H1 (cell line): ENCODE measurements at regions not wholly inside any gene's neighbourhood (a gene's known extent, or its start where the extent isn't known, plus 50 kb on each side); places are given as distances from the start of the nearest gene placed in this dataset.

Experiments used
- CTCF ChIA-PET: fragments of 300-600 bp; sonication (Branson Sonifier 250); formaldehyde crosslinking; loops from one replicate; lab custom pipeline; 2021; ENCODE audit not compliant: partially characterized antibody; lab: Charles Lee
- POLR2A ChIA-PET: fragments of 300-600 bp; sonication (Branson Sonifier 250); formaldehyde crosslinking; loops from one replicate; lab custom pipeline; 2021; ENCODE audit warnings: inconsistent platforms; ENCODE audit not compliant: partially characterized antibody; lab: Charles Lee
- DNase-seq, 2 experiments: peaks; one replicate each; pipeline versions ENCODE4 v3.0.0 to v3.0.0-alpha.2; 2010 to 2022; ENCODE audit warnings: low spot score in 2 of 2, low read depth in 1 of 2, mixed read lengths in 1 of 2
- FAIRE-seq: peaks from 2 replicates; lab custom pipeline; 2011; peaks lifted over from hg19 to GRCh38; lab: Jason Lieb, UNC
- H2AFZ ChIP-seq: 2 replicates; pipeline ENCODE4 v1.8.1; 2012; ENCODE audit warnings: low read length, inconsistent platforms
- H2AK5ac ChIP-seq: 2 replicates; pipeline ENCODE4 v1.6.1; 2013; ENCODE audit warnings: low read depth, low read length
- H2BK120ac ChIP-seq: replicated peaks from 2 replicates; pipeline ENCODE3; 2013; ENCODE audit warnings: low read depth, low read length, inconsistent platforms
- H2BK12ac ChIP-seq: 2 replicates; pipeline ENCODE4 v1.6.1; 2013; ENCODE audit warnings: low read depth, low read length
- H2BK15ac ChIP-seq: 2 replicates; pipeline ENCODE4 v1.6.1; 2013; ENCODE audit warnings: low read length
- H2BK20ac ChIP-seq: 2 replicates; pipeline ENCODE4 v1.6.1; 2013; ENCODE audit warnings: low read length
- H2BK5ac ChIP-seq: 2 replicates; pipeline ENCODE4 v1.6.1; 2013; ENCODE audit warnings: low read depth, low read length
- H3K14ac ChIP-seq: 2 replicates; pipeline ENCODE4 v1.6.1; 2013; ENCODE audit warnings: inconsistent platforms; ENCODE audit not compliant: insufficient read length
- H3K18ac ChIP-seq: 2 replicates; pipeline ENCODE4 v1.6.1; 2013; ENCODE audit warnings: low read length; ENCODE audit errors: extremely low read depth
- H3K23ac ChIP-seq: 2 replicates; pipeline ENCODE4 v1.6.1; 2013; ENCODE audit warnings: inconsistent platforms; ENCODE audit not compliant: insufficient read length
- H3K23me2 ChIP-seq: 2 replicates; pipeline ENCODE4 v1.6.1; 2013; ENCODE audit warnings: low read depth, low read length
- H3K27ac ChIP-seq: 2 replicates; pipeline ENCODE4 v1.6.1; 2011; ENCODE audit warnings: low read depth, low read length, inconsistent platforms
- H3K27me3 ChIP-seq, 4 experiments: replicated peaks in 1 of 4; 1 replicate in 1 of 4; 2 replicates in 3 of 4; pipeline versions ENCODE4 v1.6.1 to v1.8.1; 2011 to 2013; ENCODE audit warnings: low read length in 3 of 4, mild to moderate bottlenecking in 3 of 4, inconsistent platforms in 2 of 4, mixed read lengths in 2 of 4, moderate library complexity in 1 of 4; ENCODE audit not compliant: control insufficient read depth in 3 of 4, insufficient read depth in 3 of 4; ENCODE audit errors: extremely low read depth in 1 of 4
- H3K36me3 ChIP-seq, 4 experiments: 2 replicates each; pipeline versions ENCODE4 v1.6.1 to v1.8.1; 2011 to 2013; ENCODE audit warnings: mild to moderate bottlenecking in 4 of 4, low read length in 3 of 4, moderate library complexity in 2 of 4, control low read depth in 1 of 4, inconsistent platforms in 1 of 4; ENCODE audit not compliant: insufficient read depth in 4 of 4, control insufficient read depth in 2 of 4
- H3K4ac ChIP-seq: replicated peaks from 2 replicates; pipeline ENCODE3; 2013; ENCODE audit warnings: low read length, low read depth, mixed read lengths, inconsistent platforms; ENCODE audit not compliant: insufficient read length
- H3K4me1 ChIP-seq, 4 experiments: replicated peaks in 1 of 4; 1 replicate in 1 of 4; 2 replicates in 3 of 4; pipeline versions ENCODE4 v1.6.1 to v1.8.1; 2011 to 2013; ENCODE audit warnings: low read length in 3 of 4, inconsistent platforms in 2 of 4, mixed read lengths in 1 of 4; ENCODE audit not compliant: insufficient read depth in 4 of 4, control insufficient read depth in 3 of 4
- H3K4me2 ChIP-seq, 2 experiments: 2 replicates each; pipeline versions ENCODE4 v1.6.1 to v1.8.1; 2011 to 2013; ENCODE audit warnings: low read depth in 2 of 2, low read length in 2 of 2, control low read depth in 1 of 2, inconsistent platforms in 1 of 2, mild to moderate bottlenecking in 1 of 2; ENCODE audit not compliant: insufficient read depth in 1 of 2
- H3K4me3 ChIP-seq, 4 experiments: fragments of 200-600, 300-600 bp in 1 of 4; sonication (generic), shearing (Covaris generic), sonication (Bioruptor Twin) in 1 of 4; 2 replicates each; pipeline versions ENCODE4 v1.5.1 to v1.8.1; 2011 to 2016; ENCODE audit warnings: low read length in 4 of 4, low read depth in 3 of 4, control low read depth in 2 of 4, inconsistent platforms in 2 of 4, mild to moderate bottlenecking in 2 of 4, mixed read lengths in 1 of 4, moderate library complexity in 1 of 4; ENCODE audit not compliant: insufficient read depth in 2 of 4; ENCODE audit errors: extremely low read depth in 1 of 4
- H3K56ac ChIP-seq: replicated peaks from 2 replicates; pipeline ENCODE3; 2013; ENCODE audit warnings: low read depth, mild to moderate bottlenecking, mixed read lengths, low read length, inconsistent platforms; ENCODE audit not compliant: insufficient read length
- H3K79me1 ChIP-seq: 2 replicates; pipeline ENCODE4 v1.6.1; 2013; ENCODE audit warnings: low read depth, low read length, control low read depth
- H3K79me2 ChIP-seq, 2 experiments: 2 replicates each; pipeline versions ENCODE4 v1.6.1 to v1.8.1; 2012 to 2013; ENCODE audit warnings: low read length in 2 of 2, mild to moderate bottlenecking in 2 of 2, inconsistent platforms in 1 of 2; ENCODE audit not compliant: insufficient read depth in 2 of 2, control insufficient read depth in 1 of 2
- H3K9ac ChIP-seq, 4 experiments: replicated peaks in 1 of 4; 1 replicate in 1 of 4; 2 replicates in 3 of 4; pipeline versions ENCODE4 v1.6.1 to v1.8.1; 2011 to 2013; ENCODE audit warnings: low read depth in 3 of 4, low read length in 3 of 4, control low read depth in 2 of 4, mild to moderate bottlenecking in 2 of 4, moderate library complexity in 2 of 4, inconsistent platforms in 1 of 4; ENCODE audit errors: extremely low read depth in 1 of 4
- H3K9me3 ChIP-seq, 2 experiments: 2 replicates each; pipeline versions ENCODE4 v1.6.1 to v1.8.1; 2012 to 2013; ENCODE audit warnings: mild to moderate bottlenecking in 2 of 2, moderate library complexity in 2 of 2, control low read depth in 1 of 2, inconsistent platforms in 1 of 2, low read depth in 1 of 2, low read length in 1 of 2, mixed read lengths in 1 of 2; ENCODE audit not compliant: insufficient read depth in 2 of 2
- H4K20me1 ChIP-seq, 2 experiments: replicated peaks in 1 of 2; 2 replicates each; pipeline versions ENCODE3 to v1.8.1; 2011 to 2013; ENCODE audit warnings: inconsistent platforms in 2 of 2, low read length in 2 of 2, mild to moderate bottlenecking in 1 of 2; ENCODE audit not compliant: insufficient read depth in 2 of 2, control insufficient read depth in 1 of 2
- H4K5ac ChIP-seq: 2 replicates; pipeline ENCODE4 v1.6.1; 2013; ENCODE audit warnings: low read length, low read depth, mixed read lengths, inconsistent platforms; ENCODE audit not compliant: insufficient read length
- H4K8ac ChIP-seq: 2 replicates; pipeline ENCODE4 v1.8.0; 2013; ENCODE audit warnings: mild to moderate bottlenecking, moderate library complexity, low read length, inconsistent platforms; ENCODE audit not compliant: insufficient read depth; ENCODE audit errors: extremely low read depth
- H4K91ac ChIP-seq: replicated peaks from 2 replicates; pipeline ENCODE3; 2013; ENCODE audit warnings: low read length, mixed read lengths, inconsistent platforms; ENCODE audit not compliant: insufficient read length
- ATF2 ChIP-seq: IDR thresholded peaks from 2 replicates; pipeline ENCODE4 v1.6.1; 2012; ENCODE audit warnings: low read length, inconsistent platforms
- BCL11A ChIP-seq, 2 experiments: IDR thresholded peaks; one replicate each; pipeline ENCODE4 v1.6.1; 2011; ENCODE audit warnings: low read depth in 2 of 2, low read length in 2 of 2, mild to moderate bottlenecking in 2 of 2
- CEBPB ChIP-seq: IDR thresholded peaks from 2 replicates; pipeline ENCODE4 v1.6.1; 2012; ENCODE audit warnings: low read depth, low read length
- CHD2 ChIP-seq: IDR thresholded peaks from 2 replicates; pipeline ENCODE4 v1.6.1; 2012; ENCODE audit warnings: low read length, improper control_type of control experiment
- CTBP2 ChIP-seq: IDR thresholded peaks from 2 replicates; pipeline ENCODE4 v1.7.0; 2011; ENCODE audit warnings: borderline replicate concordance, mild to moderate bottlenecking, moderate library complexity, mixed read lengths, low read length; ENCODE audit not compliant: insufficient read depth, insufficient read length
- HDAC6 ChIP-seq: IDR thresholded peaks from one replicate; pipeline ENCODE4 v1.7.1; 2012; ENCODE audit warnings: low read depth, mild to moderate bottlenecking, inconsistent platforms, low read length, moderate library complexity
- JUN ChIP-seq: IDR thresholded peaks from 2 replicates; pipeline ENCODE4 v1.6.1; 2011; ENCODE audit warnings: low read depth, mild to moderate bottlenecking, improper control_type of control experiment, low read length
- POLR2A ChIP-seq, 2 experiments: IDR thresholded peaks; 1 replicate in 1 of 2; 2 replicates in 1 of 2; pipeline ENCODE4 v1.6.1; 2011; ENCODE audit warnings: low read depth in 2 of 2, low read length in 2 of 2, mild to moderate bottlenecking in 2 of 2; ENCODE audit errors: control extremely low read depth in 1 of 2
- POU5F1 ChIP-seq: IDR thresholded peaks from 2 replicates; pipeline ENCODE4 v1.6.1; 2011; ENCODE audit warnings: low read depth, mild to moderate bottlenecking, low read length, moderate library complexity
- SIX5 ChIP-seq: IDR thresholded peaks from 2 replicates; pipeline ENCODE4 v1.6.1; 2011; ENCODE audit warnings: mild to moderate bottlenecking, low read depth, low read length
- SP4 ChIP-seq: IDR thresholded peaks from 2 replicates; pipeline ENCODE4 v1.6.1; 2012; ENCODE audit warnings: low read length, inconsistent platforms
- SRF ChIP-seq: IDR thresholded peaks from 2 replicates; pipeline ENCODE4 v1.6.1; 2011; ENCODE audit warnings: mild to moderate bottlenecking, low read depth, low read length, moderate library complexity
- ZNF274 ChIP-seq: IDR thresholded peaks from 2 replicates; pipeline ENCODE4 v1.7.0; 2012; ENCODE audit warnings: low read length, borderline replicate concordance; ENCODE audit errors: extremely low read depth
- WGBS, 2 experiments: shearing (Covaris generic) in 1 of 2; methylation state at CpG; one replicate each; pipeline versions ENCODE4 v1.1.6 to v1.1.7; 2013 to 2015; ENCODE audit warnings: low lambda C conversion rate in 2 of 2, mixed read lengths in 2 of 2, inconsistent platforms in 1 of 2, low coverage in 1 of 2, missing lambda C conversion rate in 1 of 2; ENCODE audit not compliant: insufficient replicate concordance in 2 of 2, insufficient coverage in 1 of 2, insufficient read length in 1 of 2; ENCODE audit errors: extremely low coverage in 1 of 2, missing lambda C conversion rate in 1 of 2; 5-methylcytosine and 5-hydroxymethylcytosine counted together
- TF ChIP-seq, protein P1 (sequence below): IDR thresholded peaks from 2 replicates; pipeline ENCODE4 v1.6.1; 2012; ENCODE audit warnings: inconsistent platforms

DNA sequence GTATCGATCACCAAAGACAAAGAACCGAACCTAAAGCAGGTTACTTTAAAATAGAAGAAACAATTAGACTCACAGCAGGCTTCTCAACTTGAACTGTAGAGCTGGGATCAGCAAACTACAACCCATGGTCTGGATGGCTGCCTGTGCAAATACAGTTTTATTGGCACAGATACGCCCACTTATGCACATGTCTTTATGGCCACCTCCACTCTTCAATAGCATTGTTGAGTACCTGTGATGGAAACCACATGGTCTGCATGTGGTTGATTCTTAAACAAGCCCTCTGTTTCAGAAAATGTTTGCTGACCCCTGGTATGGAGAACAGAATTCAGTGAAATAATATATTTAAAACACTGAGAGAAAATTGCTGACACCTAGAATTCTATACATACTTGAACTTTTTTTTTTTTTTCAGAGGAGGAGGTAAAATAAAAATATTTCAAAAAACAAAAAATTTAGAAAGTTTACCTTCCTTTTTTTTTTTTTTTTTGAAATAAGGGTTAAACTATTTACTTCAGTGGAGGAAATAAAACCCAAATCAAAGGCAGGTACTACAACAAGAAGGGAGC, 263.8 kb upstream of the ATP10A start:
- Histone ChIP-seq H3K14ac (no peak overlapping the region), H3K23me2 (no peaks in the 10 kb centered on the region; the same call in 1 of the 2 replicates), H2BK120ac (no peak overlapping the region), H4K20me1 (no peaks in the 10 kb centered on the region), H3K4ac (no peak overlapping the region), H3K36me3 (no peaks in the 10 kb centered on the region), H4K5ac (no peak overlapping the region), H3K79me1 (no peaks in the 10 kb centered on the region), H2BK15ac (no peak overlapping the region; the same call in 1 of the 2 replicates), H3K27ac (no peak overlapping the region), H3K4me1 (peaks cover 0 to 11% (median 7%) of the 10 kb centered on the region in 4 experiments; a peak in 6 of 7 replicates), H3K56ac (no peak overlapping the region), H2AK5ac (no peak overlapping the region), H3K27me3 (no peaks in the 10 kb centered on the region), H2BK5ac (no peak overlapping the region), H2AFZ (no peak overlapping the region), H2BK12ac (no peak overlapping the region), H3K18ac (0 out of 2 replicates have a peak overlapping the region, but pooled peaks have one; percentile 10), H3K4me3 (no peak overlapping the region), H4K8ac (no peak overlapping the region), H3K23ac (no peak overlapping the region), H3K9me3 (no peaks in the 10 kb centered on the region; a peak in 1 of 4 replicates), H3K4me2 (no peak overlapping the region), H4K91ac (no peak overlapping the region), H3K9ac (no peak overlapping the region), H2BK20ac (no peak overlapping the region), H3K79me2 (no peaks in the 10 kb centered on the region)
- 93% methylated on average over 3 of the region's 3 CpGs; no CpG with 5 or more reads in 1 of the 2 experiments for WGBS, 2 experiments
- FAIRE-seq (no peak), DNase-seq (no peak)
- CTCF ChIA-PET = no interaction called here
- POLR2A ChIA-PET = no interaction called here
- TF ChIP-seq JUN = no peak
- TF ChIP-seq BCL11A (IDR thresholded peaks at IDR 0.05; ENCODE audit: low read depth in 2 of 2, low read length in 2 of 2) = no peak
- TF ChIP-seq ZNF274 = no peak
- TF ChIP-seq ATF2 = no peak
- no peak for TF ChIP-seq CTBP2
- no peak for TF ChIP-seq SRF
- TF ChIP-seq SP4 = no peak
- TF ChIP-seq SIX5 = no peak
- TF ChIP-seq, protein P1, sequence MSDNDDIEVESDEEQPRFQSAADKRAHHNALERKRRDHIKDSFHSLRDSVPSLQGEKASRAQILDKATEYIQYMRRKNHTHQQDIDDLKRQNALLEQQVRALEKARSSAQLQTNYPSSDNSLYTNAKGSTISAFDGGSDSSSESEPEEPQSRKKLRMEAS = no peak
- TF ChIP-seq CHD2 = no peak
- no peak for TF ChIP-seq POU5F1
- TF ChIP-seq HDAC6 = no peak
- no peak for TF ChIP-seq POLR2A (IDR thresholded peaks at IDR 0.05; ENCODE audit: control extremely low read depth in 1 of 2, low read depth in 2 of 2, low read length in 2 of 2)
- no peak for TF ChIP-seq CEBPB
